Lower leg skin (tissue), 4 donors: ENCODE measurements at regions not wholly inside any gene's neighbourhood (a gene's known extent, or its start where the extent isn't known, plus 50 kb on each side); places are given as distances from the start of the nearest gene placed in this dataset.

ENCODE experiments used
- DNase-seq, 2 donors: peaks; one replicate each; pipeline ENCODE4 v3.0.0-alpha.2; 2019; ENCODE audit warnings: low spot score in 2 of 2
- H3K4me3 ChIP-seq: fragments of 200-600 bp; sonication (generic); 2 replicates; pipeline ENCODE4 v1.5.1; 2017; ENCODE audit warnings: mild to moderate bottlenecking, low read depth; ENCODE audit not compliant: poor library complexity, severe bottlenecking
- POLR2A ChIP-seq, 2 donors: fragments of 450-650 bp; IDR thresholded peaks; one replicate each; pipeline ENCODE4 v1.6.1; 2016 to 2017; ENCODE audit warnings: antibody characterized with exemption in 2 of 2, mild to moderate bottlenecking in 1 of 2, moderate library complexity in 1 of 2
- WGBS, 2 donors: methylation state at CpG; one replicate each; pipeline ENCODE4 v1.1.5; 2018; 5-methylcytosine and 5-hydroxymethylcytosine counted together
- intact Hi-C: fragments of 100-400 bp; cut with DNase I; formaldehyde crosslinking; loops from one replicate; pipeline ENCODE4 v1.15.0; 2023; ENCODE audit warnings: low total_unique reads
- TF ChIP-seq, protein P1 (sequence below), 3 donors: fragments of 450-650 bp; IDR thresholded peaks; one replicate each; pipeline ENCODE4 v1.5.1; 2016; ENCODE audit warnings: antibody characterized with exemption in 3 of 3, mild to moderate bottlenecking in 3 of 3, moderate library complexity in 2 of 3

DNA sequence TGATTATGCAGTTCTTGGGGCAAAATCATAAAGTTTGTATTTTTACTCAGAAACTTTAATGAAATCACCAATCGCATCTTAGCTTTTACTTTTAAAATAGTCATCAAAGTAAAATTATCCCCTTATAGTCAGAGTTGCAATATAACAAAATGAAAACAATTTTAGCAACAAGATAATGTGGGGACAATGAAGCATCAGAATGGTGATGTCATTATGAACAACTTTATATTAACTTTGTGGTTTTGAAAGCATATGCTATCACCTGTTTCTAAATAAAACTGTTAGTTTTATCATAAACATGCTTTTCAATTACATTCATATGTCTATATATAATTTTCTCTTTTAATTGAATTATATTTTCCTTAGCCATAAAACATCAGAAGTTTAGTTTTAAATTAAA lies 856.8 kb downstream of the CDH9 start:
- DNase-seq = no peak
- H3K4me3 ChIP-seq = no peak overlapping the region
- 97 to 99% methylated on average over 1 of the region's 1 CpG for WGBS, 2 donors
- intact Hi-C loops = no loop called here
- TF ChIP-seq, protein P1, sequence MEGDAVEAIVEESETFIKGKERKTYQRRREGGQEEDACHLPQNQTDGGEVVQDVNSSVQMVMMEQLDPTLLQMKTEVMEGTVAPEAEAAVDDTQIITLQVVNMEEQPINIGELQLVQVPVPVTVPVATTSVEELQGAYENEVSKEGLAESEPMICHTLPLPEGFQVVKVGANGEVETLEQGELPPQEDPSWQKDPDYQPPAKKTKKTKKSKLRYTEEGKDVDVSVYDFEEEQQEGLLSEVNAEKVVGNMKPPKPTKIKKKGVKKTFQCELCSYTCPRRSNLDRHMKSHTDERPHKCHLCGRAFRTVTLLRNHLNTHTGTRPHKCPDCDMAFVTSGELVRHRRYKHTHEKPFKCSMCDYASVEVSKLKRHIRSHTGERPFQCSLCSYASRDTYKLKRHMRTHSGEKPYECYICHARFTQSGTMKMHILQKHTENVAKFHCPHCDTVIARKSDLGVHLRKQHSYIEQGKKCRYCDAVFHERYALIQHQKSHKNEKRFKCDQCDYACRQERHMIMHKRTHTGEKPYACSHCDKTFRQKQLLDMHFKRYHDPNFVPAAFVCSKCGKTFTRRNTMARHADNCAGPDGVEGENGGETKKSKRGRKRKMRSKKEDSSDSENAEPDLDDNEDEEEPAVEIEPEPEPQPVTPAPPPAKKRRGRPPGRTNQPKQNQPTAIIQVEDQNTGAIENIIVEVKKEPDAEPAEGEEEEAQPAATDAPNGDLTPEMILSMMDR (IDR thresholded peaks at IDR 0.05) = no peak
- no peak for TF ChIP-seq POLR2A (IDR thresholded peaks at IDR 0.05)

DNA sequence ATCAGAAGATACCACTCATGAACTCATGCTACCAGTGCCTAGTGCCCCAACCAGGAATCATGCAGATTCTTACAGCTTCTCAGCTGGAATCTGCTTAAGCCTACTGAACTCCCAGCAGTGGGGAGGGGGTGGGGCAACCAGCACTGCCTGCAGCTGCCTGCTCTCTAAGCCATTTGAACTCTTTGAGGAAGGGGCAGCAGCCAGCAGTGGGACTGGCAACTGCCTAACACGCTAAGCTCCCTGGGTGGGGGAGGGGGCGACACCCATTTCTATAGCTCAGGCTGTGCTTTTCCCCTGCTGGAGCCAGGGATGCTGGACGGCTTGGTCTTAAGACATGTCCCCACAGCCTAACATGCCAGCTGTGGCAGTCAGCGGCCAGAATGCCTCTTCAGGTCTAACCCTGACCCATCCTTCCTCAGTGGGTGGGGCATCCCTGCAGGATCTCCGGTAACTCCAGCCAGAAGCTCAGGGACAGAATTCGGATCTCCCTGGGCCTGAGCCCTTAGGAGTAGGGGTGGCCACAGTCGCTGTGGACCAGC lies 889.7 kb downstream of the CDH9 start:
- no peak for DNase-seq
- no peak overlapping the region for H3K4me3 ChIP-seq
- 73 to 83% methylated on average over 4 to 5 of the region's 7 CpGs for WGBS, 2 donors
- intact Hi-C loops = no loop called here
- TF ChIP-seq, protein P1 (IDR thresholded peaks at IDR 0.05) = no peak
- TF ChIP-seq POLR2A (IDR thresholded peaks at IDR 0.05) = no peak

DNA sequence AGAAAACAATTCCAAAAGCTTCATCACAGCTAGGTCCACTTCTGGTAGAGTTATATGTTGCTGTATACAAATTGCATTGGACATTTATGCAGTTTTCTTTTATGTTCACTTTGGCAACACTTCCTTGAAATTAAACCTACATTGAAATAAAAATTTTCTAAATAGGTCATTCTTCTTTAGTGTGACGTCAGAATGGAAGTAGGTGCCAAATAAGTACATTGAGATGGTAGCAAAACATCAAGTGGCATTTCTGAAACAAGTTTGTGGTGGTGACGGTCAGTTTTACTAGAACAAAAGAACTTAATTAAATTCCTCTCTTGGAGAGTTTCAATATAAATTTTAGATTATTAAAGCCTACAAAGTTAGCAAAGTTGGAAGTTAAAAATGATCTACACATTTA lies 895.1 kb downstream of the CDH9 start:
- DNase-seq = no peak
- H3K4me3 ChIP-seq = no peak overlapping the region
- intact Hi-C loops = no loop called here
- WGBS, 2 donors = 64 to 67% methylated on average over 2 of the region's 2 CpGs
- TF ChIP-seq POLR2A (IDR thresholded peaks at IDR 0.05) = no peak
- TF ChIP-seq, protein P1 (IDR thresholded peaks at IDR 0.05) = no peak

DNA sequence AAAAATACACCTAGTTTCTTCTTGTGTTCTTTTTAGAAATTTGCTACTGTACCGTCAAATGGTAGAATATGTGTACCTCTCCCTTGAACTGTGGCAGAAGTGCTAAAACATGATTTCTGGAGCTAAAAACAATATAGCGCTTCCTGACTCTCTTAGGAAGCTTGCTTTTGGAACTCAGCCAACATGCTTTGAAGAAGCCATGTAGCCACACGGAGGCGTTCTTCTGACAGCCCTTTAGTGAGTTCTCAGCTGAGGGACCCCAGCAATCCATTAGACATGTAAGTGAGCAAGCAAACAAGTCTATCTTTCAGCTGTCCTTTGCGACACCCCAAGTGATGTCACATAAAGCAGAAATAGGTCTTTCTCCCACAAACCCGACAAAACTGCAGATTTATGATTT lies 917.0 kb downstream of the CDH9 start:
- DNase-seq = no peak
- TF ChIP-seq, protein P1 (IDR thresholded peaks at IDR 0.05) = no peak
- TF ChIP-seq POLR2A (IDR thresholded peaks at IDR 0.05) = no peak
- intact Hi-C loops = no loop called here
- no peak overlapping the region for H3K4me3 ChIP-seq
- WGBS, 2 donors = 30 to 41% methylated on average over 6 of the region's 6 CpGs

DNA sequence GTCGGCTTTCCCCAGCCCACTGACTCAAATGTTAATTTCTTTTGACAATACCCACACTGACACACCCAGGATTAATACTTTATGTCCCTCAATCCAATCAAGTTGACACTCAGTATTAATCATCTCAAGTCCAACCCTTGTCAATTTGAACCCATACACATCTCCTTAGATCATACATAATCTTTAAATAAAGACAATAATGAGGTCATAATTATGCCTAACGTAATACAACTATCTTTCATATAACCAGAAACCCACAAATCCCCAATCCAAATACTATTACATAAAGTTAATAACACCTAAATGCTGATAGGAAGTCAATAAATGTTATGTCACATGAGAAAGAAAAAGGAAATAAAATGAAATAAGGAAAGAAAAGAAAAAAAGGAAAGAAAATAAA lies 934.2 kb downstream of the CDH9 start:
- no peak for TF ChIP-seq POLR2A (IDR thresholded peaks at IDR 0.05)
- TF ChIP-seq, protein P1 (IDR thresholded peaks at IDR 0.05) = no peak

DNA sequence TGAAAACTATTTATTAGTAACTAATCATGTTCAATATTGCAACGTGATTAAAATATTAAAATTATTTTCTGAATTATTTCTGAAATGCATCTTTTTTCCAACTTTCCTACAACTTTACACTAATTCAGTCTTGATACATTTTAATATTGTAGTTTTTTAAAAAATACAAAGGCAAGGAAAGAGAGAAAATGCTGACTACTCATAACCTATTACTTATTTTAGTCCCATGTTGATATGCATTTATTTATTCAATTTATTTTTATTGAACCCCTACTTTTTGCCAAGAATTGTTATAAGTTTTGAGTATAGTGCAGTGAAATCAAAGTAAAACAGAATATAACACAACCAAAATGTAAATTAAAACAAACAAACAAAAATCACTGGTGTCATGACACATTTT lies 978.2 kb downstream of the CDH9 start:
- WGBS, 2 donors = 86 to 92% methylated on average over 1 of the region's 1 CpG
- H3K4me3 ChIP-seq = no peak overlapping the region
- no peak for TF ChIP-seq POLR2A (IDR thresholded peaks at IDR 0.05)
- TF ChIP-seq, protein P1 (IDR thresholded peaks at IDR 0.05) = no peak
- intact Hi-C loops = no loop called here
- DNase-seq = no peak

More for the DNA sequence above, 934.2 kb downstream of the CDH9 start:
- intact Hi-C loops = no loop called here
- 75 to 81% methylated on average over 2 of the region's 2 CpGs for WGBS, 2 donors
- DNase-seq = no peak
- H3K4me3 ChIP-seq = no peak overlapping the region
